ENCODE measurements at regions not wholly inside any gene's neighbourhood (a gene's known extent, or its start where the extent isn't known, plus 50 kb on each side); places are given as distances from the start of the nearest gene placed in this dataset.

DNA sequence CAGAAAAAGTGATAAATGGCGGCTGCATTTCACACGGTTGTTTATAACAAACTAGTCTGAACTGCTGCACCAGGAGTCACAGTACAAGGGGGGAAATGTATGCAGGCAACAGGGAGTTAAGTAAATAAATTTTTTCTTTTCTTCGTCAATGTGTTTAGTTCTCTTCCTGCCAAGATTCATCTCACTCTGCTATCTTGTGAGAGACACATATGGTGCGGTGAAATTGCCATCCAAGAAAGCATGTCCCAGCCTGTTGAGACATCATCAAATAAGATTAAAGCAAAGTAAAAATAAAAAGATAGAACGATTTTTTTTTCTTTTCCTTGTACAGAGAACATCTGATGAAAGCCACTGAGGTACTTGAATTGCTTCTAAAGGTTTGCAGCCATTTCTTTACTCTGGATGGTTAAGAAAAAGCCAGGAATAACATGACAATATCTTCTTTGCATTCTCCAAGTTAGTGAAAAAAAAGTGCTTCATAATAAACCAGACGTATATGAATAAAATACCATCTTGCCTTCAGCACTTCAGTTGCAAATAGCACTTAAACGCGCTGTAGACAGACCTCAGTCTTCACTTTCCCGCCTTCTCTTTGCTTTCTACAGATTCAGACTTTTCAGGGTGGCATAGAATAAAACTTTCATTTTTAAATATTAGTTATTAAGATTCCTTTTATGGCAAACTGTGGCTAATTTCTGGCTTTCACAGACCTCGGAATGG, 506.2 kb upstream of the ZFHX3 start:
- H3K4me3 ChIP-seq = no peak overlapping the region
- no peaks in the 10 kb centered on the region for H3K36me3 ChIP-seq
- H3K9me3 ChIP-seq = no peaks in the 10 kb centered on the region
- ATAC-seq (no peak), DNase-seq (no peak)
- no peaks in the 10 kb centered on the region for H3K4me1 ChIP-seq
- H3K27me3 ChIP-seq = peaks cover 4% of the 10 kb centered on the region
- TF ChIP-seq, protein P1, sequence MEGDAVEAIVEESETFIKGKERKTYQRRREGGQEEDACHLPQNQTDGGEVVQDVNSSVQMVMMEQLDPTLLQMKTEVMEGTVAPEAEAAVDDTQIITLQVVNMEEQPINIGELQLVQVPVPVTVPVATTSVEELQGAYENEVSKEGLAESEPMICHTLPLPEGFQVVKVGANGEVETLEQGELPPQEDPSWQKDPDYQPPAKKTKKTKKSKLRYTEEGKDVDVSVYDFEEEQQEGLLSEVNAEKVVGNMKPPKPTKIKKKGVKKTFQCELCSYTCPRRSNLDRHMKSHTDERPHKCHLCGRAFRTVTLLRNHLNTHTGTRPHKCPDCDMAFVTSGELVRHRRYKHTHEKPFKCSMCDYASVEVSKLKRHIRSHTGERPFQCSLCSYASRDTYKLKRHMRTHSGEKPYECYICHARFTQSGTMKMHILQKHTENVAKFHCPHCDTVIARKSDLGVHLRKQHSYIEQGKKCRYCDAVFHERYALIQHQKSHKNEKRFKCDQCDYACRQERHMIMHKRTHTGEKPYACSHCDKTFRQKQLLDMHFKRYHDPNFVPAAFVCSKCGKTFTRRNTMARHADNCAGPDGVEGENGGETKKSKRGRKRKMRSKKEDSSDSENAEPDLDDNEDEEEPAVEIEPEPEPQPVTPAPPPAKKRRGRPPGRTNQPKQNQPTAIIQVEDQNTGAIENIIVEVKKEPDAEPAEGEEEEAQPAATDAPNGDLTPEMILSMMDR (IDR thresholded peaks at IDR 0.05) = no peak
- intact Hi-C loops (cut with DNase I) = no loop called here
- no peak overlapping the region for H3K27ac ChIP-seq

DNA sequence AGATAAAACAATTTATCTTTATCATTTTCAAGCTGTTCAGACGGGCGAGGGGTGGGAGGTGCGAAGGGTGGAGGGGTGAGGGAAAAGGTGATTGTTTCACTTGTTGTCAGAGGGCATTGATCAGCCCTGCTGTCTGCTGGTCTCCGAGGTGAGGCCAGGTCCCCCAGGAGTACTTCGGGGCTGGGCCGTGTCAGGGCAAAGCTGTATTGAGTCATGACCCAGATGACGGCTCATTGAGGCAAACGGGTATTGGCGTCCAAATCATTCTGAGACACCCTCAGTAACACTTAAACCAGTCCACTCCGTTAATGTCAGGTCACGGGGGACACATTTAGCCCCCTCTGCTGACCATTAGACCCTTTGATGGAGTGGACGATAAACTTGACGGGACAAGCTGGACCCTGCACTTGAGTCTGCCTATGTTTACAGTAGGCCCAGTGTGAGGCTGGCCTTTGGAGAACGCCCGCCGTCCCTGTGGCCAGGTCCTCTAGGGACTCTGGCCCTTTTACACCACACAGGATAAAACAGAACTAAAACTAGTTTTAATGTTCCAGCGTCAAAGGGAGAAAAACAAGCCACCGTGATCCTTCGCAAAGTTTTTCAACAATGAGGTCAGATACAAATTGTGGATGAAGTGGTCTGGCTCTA, 502.2 kb upstream of the ZFHX3 start:
- TF ChIP-seq, protein P1 (IDR thresholded peaks at IDR 0.05) = no peak
- intact Hi-C loops (cut with DNase I) = loop anchor here (10.0 kb wide), 1 partner anchor 65 kb away; no protein-coding TSS in a partner anchor
- H3K27ac ChIP-seq = no peak overlapping the region
- DNase-seq = no peak
- H3K4me1 ChIP-seq = no peaks in the 10 kb centered on the region
- no peak overlapping the region for H3K4me3 ChIP-seq
- H3K27me3 ChIP-seq = peaks cover 38% of the 10 kb centered on the region
- H3K36me3 ChIP-seq = no peaks in the 10 kb centered on the region
- H3K9me3 ChIP-seq = no peaks in the 10 kb centered on the region
- no peak for ATAC-seq

DNA sequence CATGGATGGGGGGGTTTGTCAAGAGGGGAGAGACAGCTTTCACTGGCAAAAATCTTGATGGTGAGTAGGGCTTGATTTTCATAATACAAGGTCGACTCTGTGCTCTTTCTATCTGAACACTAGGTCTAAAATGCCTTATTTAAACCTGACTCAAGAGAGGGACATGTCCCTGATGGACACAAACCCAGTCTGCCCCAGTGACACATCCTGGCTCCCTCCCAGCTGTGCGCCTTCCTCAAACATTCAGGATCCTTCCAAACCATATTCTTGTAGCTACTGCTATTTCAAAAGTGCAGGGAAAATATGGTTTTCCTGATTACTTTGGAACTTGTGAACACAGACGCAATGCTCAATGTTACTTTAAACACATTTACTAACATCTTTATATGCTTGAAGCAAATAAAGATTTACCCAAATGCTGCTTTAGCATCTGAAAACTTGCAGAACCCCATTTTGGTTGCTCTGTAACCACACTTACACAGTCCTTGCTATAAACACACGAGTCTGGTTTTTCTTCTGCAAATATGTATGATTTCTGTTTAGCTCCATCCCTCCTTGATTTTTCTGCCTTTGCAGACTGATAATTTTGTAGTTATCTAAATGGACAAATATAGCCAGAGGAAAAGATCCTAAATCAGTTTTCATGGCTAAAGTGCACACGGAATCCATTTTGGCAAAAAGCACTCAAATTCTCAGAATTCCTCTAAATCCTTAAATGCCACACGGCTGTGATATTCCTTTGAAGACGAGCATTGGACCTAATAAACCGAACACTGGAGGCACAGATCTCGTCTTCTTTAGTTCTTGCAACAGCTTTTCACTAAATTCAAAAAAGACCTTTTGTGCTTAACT, 499.9 kb upstream of the ZFHX3 start:
- no peak overlapping the region for H3K27ac ChIP-seq
- no peaks in the 10 kb centered on the region for H3K4me1 ChIP-seq
- ATAC-seq (no peak), DNase-seq (no peak)
- no peaks in the 10 kb centered on the region for H3K36me3 ChIP-seq
- TF ChIP-seq, protein P1 (IDR thresholded peaks at IDR 0.05) = no peak
- H3K9me3 ChIP-seq = no peaks in the 10 kb centered on the region
- no peak overlapping the region for H3K4me3 ChIP-seq
- peaks cover 58% of the 10 kb centered on the region for H3K27me3 ChIP-seq
- intact Hi-C loops (cut with DNase I) = loop anchor here (10.0 kb wide), 1 partner anchor 63 kb away; no protein-coding TSS in a partner anchor

DNA sequence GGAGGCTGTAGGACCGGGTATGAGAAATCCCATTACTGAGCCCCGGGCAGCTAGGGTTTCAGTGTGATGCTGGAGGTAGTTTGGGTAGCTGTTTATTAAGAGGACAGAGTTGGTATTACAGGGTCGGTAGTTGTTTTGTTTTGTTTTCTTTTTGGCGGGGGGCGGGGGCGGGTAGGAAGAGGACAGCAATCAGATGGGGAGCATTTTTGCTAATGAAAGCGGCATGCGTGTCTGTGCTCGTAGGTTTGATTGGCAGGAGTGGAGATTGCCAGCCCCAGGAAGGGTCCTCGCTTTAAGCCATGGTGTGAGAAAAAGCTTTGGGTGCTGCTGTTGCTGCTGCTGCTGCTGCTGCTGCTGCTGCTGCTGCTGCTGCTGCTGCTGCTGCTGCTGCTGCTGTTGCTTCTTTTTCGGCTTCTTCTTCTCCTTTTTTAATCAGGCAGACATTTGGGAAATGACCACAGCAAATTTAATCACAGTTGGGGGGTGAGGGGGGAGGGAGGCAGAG, 498.5 kb upstream of the ZFHX3 start:
- Histone ChIP-seq H3K27me3 (peaks cover 60% of the 10 kb centered on the region), H3K36me3 (no peaks in the 10 kb centered on the region), H3K4me1 (no peaks in the 10 kb centered on the region), H3K27ac (no peak overlapping the region), H3K4me3 (no peak overlapping the region), H3K9me3 (no peaks in the 10 kb centered on the region)
- ATAC-seq (no peak), DNase-seq (no peak)
- TF ChIP-seq, protein P1 (IDR thresholded peaks at IDR 0.05) = no peak
- intact Hi-C loops (cut with DNase I) = loop anchor here (10.0 kb wide), 1 partner anchor 62 kb away; no protein-coding TSS in a partner anchor

DNA sequence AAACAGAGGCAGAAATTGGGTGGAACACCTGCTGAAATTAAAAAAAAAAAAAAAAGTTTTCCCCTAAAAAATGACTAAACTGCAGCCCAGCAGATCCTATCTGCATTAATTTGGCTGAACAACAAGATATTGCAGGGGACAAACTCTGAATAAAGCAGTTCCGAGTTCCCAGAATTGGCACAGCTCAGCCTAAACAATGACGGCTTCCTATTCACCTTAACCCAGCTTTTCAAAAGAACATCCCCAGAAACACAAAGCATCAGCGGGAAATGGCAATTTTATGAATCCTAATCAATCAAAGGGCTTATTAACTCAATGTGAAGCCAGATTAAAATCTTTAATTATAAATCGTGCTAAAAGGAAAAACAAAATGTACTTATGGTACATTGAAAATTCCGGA, 497.8 kb upstream of the ZFHX3 start:
- no peak for DNase-seq
- H3K27me3 ChIP-seq = peaks cover 60% of the 10 kb centered on the region

More for the DNA sequence above, 497.8 kb upstream of the ZFHX3 start:
- Histone ChIP-seq H3K4me1 (no peaks in the 10 kb centered on the region), H3K27ac (no peak overlapping the region), H3K4me3 (no peak overlapping the region), H3K36me3 (no peaks in the 10 kb centered on the region), H3K9me3 (no peaks in the 10 kb centered on the region)
- TF ChIP-seq, protein P1 (IDR thresholded peaks at IDR 0.05) = no peak
- ATAC-seq = no peak
- intact Hi-C loops (cut with DNase I) = loop anchor here (10.0 kb wide), 1 partner anchor 61 kb away; no protein-coding TSS in a partner anchor
